HUES6 (cell line): ENCODE measurements at regions not wholly inside any gene's neighbourhood (a gene's known extent, or its start where the extent isn't known, plus 50 kb on each side); places are given as distances from the start of the nearest gene placed in this dataset.

Source experiments
- H3K27ac ChIP-seq: 2 replicates; pipeline ENCODE4 v1.7.0; 2013; ENCODE audit warnings: low read depth, mild to moderate bottlenecking, low read length, inconsistent platforms
- H3K27me3 ChIP-seq: 2 replicates; pipeline ENCODE4 v1.6.1; 2013; ENCODE audit warnings: low read length; ENCODE audit not compliant: control insufficient read depth, insufficient read depth
- H3K36me3 ChIP-seq: 2 replicates; pipeline ENCODE4 v1.6.1; 2013; ENCODE audit warnings: low read length; ENCODE audit not compliant: control insufficient read depth, insufficient read depth
- H3K4me1 ChIP-seq: 2 replicates; pipeline ENCODE4 v1.6.1; 2013; ENCODE audit warnings: low read length; ENCODE audit not compliant: control insufficient read depth, insufficient read depth
- H3K4me3 ChIP-seq: 2 replicates; pipeline ENCODE4 v1.5.1; 2013; ENCODE audit warnings: low read depth, low read length
- H3K9ac ChIP-seq: one replicate; pipeline ENCODE4 v1.6.1; 2013; ENCODE audit warnings: mild to moderate bottlenecking, low read length
- H3K9me3 ChIP-seq: 2 replicates; pipeline ENCODE4 v1.6.1; 2013; ENCODE audit warnings: low read depth, low read length; ENCODE audit not compliant: control insufficient read depth, insufficient read depth

DNA sequence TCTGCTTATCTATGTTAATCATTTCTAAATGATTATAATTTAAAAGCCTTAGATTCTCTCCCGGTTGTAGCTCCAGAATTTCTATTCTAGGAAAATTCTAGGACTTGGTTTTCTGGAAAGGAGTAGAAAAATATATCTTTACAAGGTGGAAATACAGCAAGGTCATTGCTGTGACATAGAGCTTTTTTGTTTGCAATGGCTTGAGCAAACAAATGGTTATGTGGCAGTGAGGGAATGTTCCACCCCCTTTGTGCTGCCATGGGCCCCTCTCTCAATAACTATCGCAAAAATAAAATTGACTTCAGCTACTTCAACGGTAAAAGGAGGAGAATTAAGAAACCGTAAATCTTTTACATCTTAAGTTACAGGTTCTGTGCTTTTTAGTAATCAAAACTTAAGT, 517.1 kb downstream of the EPHA3 start:
- Histone ChIP-seq H3K36me3 (no peaks in the 10 kb centered on the region), H3K9me3 (no peaks in the 10 kb centered on the region), H3K4me1 (no peaks in the 10 kb centered on the region), H3K9ac (no peak overlapping the region), H3K27ac (no peak overlapping the region), H3K4me3 (no peak overlapping the region), H3K27me3 (no peaks in the 10 kb centered on the region)

DNA sequence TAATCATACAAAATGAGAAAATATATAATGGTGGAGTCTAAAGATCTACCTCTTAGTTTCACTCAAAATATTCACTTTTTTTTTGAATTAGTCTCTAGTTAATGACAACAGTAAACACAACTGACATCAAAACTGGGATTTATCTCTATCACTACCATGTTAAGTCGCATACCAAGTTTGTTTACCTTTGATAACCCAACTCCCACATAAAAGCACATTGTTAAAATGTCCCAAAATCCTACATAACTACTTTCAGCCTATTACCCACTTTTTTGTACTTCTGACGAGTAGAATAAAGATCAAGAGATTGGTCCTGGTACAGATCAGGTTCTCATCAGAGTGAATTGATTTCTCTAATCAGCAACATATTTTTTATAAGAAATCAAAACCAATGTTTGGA, 518.5 kb downstream of the EPHA3 start:
- H3K27ac ChIP-seq = no peak overlapping the region
- H3K27me3 ChIP-seq = no peaks in the 10 kb centered on the region
- no peaks in the 10 kb centered on the region for H3K36me3 ChIP-seq
- H3K9ac ChIP-seq = no peak overlapping the region
- no peaks in the 10 kb centered on the region for H3K4me1 ChIP-seq
- no peaks in the 10 kb centered on the region for H3K9me3 ChIP-seq
- no peak overlapping the region for H3K4me3 ChIP-seq

DNA sequence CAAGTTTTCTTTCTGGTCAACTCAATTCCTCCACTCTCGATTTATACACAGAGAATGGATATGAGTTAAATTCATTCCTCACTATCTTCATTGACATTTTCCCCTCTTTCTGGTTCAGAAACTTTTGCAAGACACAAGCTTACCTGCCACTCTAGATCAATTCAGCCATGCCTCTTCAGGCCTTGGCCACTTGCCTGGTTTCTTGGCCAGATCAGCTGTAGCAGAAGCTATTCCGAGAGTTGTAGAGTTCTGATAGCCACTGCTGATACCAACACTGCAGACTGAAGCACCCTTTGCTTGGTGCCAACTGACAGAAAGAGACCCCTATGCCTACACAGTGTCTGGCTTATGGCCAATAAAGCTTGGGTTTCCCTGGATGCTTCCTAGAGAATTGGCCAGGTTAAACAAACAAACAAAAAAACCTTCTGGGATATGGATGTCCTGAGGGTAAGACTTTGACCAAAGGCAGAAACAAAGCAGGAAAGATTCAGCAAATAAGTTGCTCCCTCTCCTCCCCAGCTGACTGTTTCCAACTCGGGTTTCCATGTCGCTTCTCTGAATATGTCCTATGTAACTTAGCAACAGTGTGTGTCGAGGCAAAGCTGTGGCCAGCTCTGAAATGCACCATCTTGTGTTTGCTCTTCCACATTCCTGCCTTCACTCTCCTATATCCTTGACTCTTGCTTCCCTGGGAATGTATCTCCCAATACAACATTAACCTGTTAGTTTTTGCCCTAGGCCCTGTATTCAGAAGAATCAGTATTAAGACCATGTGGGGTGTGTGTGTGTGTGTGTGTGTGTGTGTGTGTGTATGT, 521.6 kb downstream of the EPHA3 start:
- Histone ChIP-seq H3K36me3 (no peaks in the 10 kb centered on the region), H3K4me3 (no peak overlapping the region), H3K27me3 (no peaks in the 10 kb centered on the region), H3K9me3 (no peaks in the 10 kb centered on the region), H3K27ac (no peak overlapping the region), H3K9ac (no peak overlapping the region), H3K4me1 (no peaks in the 10 kb centered on the region)

DNA sequence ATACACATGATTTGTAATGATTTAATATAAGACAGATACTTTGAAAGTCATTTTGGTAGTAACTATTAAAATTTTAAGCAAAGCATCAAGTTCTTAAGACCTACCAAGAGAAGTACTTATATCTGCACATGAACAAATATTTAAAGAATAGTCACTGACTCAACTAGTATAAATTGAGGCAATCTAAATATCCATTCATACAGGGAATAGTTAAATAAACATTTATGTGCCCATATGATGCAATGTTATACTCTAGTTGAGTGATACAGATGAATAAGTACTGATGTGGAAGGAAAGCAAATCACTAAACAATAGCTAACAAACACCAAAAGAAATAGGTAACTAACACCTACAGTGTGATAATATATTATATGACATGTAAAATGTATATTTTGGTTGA, 527.7 kb downstream of the EPHA3 start:
- Histone ChIP-seq H3K27me3 (no peaks in the 10 kb centered on the region), H3K27ac (no peak overlapping the region), H3K36me3 (no peaks in the 10 kb centered on the region), H3K4me1 (no peaks in the 10 kb centered on the region), H3K9me3 (no peaks in the 10 kb centered on the region), H3K4me3 (no peak overlapping the region), H3K9ac (no peak overlapping the region)

DNA sequence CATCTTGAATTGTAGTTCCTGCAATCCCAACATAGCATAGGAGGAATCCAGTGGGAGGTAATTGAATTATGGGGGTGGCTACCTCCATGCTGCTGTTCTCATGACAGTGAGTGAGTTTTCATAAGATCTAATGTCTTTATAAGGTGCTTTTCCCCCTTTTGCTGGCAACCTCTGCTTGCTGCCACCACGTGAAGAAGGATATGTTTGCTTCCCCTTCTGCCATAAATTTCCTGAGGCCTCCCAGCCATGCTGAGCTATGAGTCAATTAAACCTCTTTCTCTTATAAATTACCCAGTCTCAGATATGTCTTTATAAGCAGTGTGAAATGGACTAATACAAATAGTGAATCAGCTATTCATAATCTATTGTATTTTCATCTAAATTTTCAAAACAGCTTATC, 537.3 kb downstream of the EPHA3 start:
- Histone ChIP-seq H3K9ac (no peak overlapping the region), H3K4me3 (no peak overlapping the region), H3K36me3 (no peaks in the 10 kb centered on the region), H3K4me1 (no peaks in the 10 kb centered on the region), H3K27ac (no peak overlapping the region), H3K9me3 (no peaks in the 10 kb centered on the region), H3K27me3 (no peaks in the 10 kb centered on the region)

DNA sequence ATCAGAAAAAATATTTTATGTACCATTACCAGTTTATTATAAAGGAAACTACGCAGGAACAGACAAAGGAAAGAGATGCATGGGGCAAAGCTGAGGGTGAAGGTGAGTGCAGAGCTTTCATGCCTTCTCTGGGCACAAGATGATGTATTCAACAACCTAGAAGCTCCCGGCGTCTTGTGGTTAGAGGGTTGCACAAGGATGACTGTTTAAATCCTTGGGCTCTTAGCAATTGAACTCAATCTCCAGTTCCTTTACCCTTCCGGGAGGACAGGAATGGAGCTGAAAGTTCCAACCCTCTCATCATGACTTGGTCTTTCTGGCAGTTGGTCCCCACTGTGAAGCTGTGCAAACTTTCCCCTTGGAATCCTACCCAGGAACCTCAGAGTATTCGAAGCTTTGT, 542.0 kb downstream of the EPHA3 start:
- H3K4me1 ChIP-seq = no peaks in the 10 kb centered on the region
- no peak overlapping the region for H3K4me3 ChIP-seq
- H3K9ac ChIP-seq = no peak overlapping the region
- H3K9me3 ChIP-seq = no peaks in the 10 kb centered on the region
- H3K36me3 ChIP-seq = no peaks in the 10 kb centered on the region
- H3K27me3 ChIP-seq = no peaks in the 10 kb centered on the region
- H3K27ac ChIP-seq = no peak overlapping the region

DNA sequence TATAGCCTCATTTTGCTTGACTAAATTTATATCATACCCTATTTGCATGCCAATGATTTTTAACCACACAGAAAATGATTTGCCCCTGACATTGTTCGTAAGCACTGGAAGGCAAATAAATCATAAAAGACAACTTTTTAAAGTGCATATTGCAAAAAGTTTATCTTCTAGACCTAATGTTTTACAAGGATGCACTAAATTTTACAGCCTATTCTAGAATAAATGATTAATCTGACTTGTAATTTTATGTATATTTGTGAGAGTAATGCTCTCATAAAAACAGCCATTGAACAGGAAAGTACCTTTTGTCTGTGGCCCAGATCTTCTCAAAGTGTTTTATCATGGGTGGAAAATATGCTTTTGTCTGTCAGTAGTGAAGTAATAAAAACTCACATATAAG, 546.6 kb downstream of the EPHA3 start:
- Histone ChIP-seq H3K9me3 (peaks cover 9% of the 10 kb centered on the region), H3K27ac (no peak overlapping the region), H3K4me1 (no peaks in the 10 kb centered on the region), H3K36me3 (no peaks in the 10 kb centered on the region), H3K27me3 (no peaks in the 10 kb centered on the region), H3K4me3 (no peak overlapping the region), H3K9ac (no peak overlapping the region)

DNA sequence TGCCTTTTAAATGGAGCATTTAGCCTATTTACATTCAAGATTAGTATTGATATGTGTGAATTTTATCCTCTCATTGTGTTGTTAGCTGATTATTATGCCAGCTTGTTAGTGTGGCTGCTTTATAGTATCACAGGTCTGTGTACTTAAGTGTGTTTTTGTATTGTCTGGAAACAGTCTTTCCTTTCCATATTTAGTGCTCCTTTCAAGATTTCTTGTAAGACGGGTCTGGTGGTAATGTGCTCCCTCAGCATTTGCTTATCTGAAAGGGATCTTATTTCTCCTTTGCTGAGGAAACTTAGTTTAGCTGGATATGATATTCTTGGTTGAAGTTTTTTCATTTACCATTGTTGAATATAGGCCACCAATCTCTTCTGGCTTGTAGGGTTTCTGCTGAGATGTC, 549.0 kb downstream of the EPHA3 start:
- Histone ChIP-seq H3K27ac (no peak overlapping the region), H3K4me1 (no peaks in the 10 kb centered on the region), H3K9ac (no peak overlapping the region), H3K27me3 (no peaks in the 10 kb centered on the region), H3K36me3 (no peaks in the 10 kb centered on the region), H3K4me3 (no peak overlapping the region), H3K9me3 (peaks cover 9% of the 10 kb centered on the region)

DNA sequence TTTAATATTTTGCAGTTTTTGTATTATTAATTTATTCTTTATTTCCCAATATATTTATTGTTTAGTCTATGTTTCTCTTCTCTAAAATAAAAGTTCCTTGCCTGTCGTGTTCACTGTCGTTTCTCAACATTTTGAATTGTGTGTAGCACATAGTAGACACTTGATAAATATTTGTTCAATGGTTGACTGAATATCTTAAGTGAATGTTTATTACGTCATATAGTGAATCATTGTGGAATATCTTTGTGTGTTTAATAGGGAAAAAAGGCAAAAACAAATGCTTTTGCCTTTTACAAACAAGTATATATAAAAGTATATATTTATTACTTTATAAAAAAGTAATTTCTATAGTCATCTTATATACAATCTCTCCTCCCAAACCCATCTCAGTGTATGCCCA, 572.3 kb downstream of the EPHA3 start:
- Histone ChIP-seq H3K27me3 (no peaks in the 10 kb centered on the region), H3K9ac (no peak overlapping the region), H3K27ac (no peak overlapping the region), H3K9me3 (no peaks in the 10 kb centered on the region), H3K36me3 (no peaks in the 10 kb centered on the region), H3K4me3 (no peak overlapping the region), H3K4me1 (no peaks in the 10 kb centered on the region)

DNA sequence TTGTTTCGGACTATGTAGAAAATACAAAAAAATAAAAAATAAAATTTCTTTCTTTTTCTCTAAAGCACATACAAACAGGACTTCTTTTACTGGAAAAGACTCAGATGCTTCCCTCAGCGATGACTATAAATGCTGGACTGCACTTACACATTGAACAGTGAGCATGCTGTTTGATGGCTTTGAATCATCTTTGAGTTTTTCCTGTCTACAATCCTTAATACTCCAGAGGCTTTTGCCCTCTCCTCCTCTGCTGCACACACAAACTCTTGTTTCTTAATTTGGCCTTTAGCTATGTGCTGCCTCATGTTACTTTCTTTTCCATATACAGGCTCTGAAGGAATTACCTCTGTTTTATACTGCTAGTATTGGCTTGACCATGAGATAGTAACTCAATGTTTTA, 575.1 kb downstream of the EPHA3 start:
- no peaks in the 10 kb centered on the region for H3K4me1 ChIP-seq
- no peaks in the 10 kb centered on the region for H3K36me3 ChIP-seq
- no peaks in the 10 kb centered on the region for H3K27me3 ChIP-seq
- no peak overlapping the region for H3K4me3 ChIP-seq
- H3K27ac ChIP-seq = no peak overlapping the region
- no peak overlapping the region for H3K9ac ChIP-seq
- no peaks in the 10 kb centered on the region for H3K9me3 ChIP-seq

DNA sequence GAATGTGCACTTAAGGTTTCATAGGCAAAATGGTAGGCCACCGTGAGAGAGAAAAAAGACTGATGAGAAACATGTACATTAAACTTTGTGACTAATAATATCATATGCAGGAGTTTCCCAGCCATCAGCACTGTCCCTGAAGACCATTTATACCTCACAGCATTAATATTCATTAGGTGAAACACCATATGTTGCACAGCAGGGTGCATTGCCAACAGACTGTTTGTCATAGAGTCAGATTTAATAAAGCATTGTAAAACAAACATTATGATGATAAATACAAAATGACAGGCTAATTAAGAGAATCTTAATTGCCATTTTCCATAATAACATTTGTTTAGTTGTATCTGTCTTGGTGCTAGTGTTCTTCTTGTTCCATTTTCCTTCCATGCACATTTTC, 578.3 kb downstream of the EPHA3 start:
- no peaks in the 10 kb centered on the region for H3K4me1 ChIP-seq

More for the DNA sequence above, 578.3 kb downstream of the EPHA3 start:
- Histone ChIP-seq H3K27me3 (no peaks in the 10 kb centered on the region), H3K9me3 (no peaks in the 10 kb centered on the region), H3K4me3 (no peak overlapping the region), H3K27ac (no peak overlapping the region), H3K36me3 (no peaks in the 10 kb centered on the region), H3K9ac (no peak overlapping the region)
